HepG2 (cell line): ENCODE measurements at regions not wholly inside any gene's neighbourhood (a gene's known extent, or its start where the extent isn't known, plus 50 kb on each side); places are given as distances from the start of the nearest gene placed in this dataset.

ENCODE experiments used
- ATAC-seq: fragments of 200-7000 bp; cut with Tn5 transposase; 3 replicates; pipeline ENCODE4 v1.9.1; 2020; ENCODE audit warnings: mild to moderate bottlenecking, moderate library complexity
- BruUV-seq: library from RNA; stranded (reverse); fragments of 400-500 nt; replicated peaks from 2 replicates; lab custom pipeline; 2021; lab: Mats Ljungman, UMichigan
- CTCF ChIA-PET: fragments of 300-600 bp; formaldehyde crosslinking; extraction: SDS; loops from one replicate; lab custom pipeline; 2021; ENCODE audit warnings: low total read pairs, inconsistent platforms, low intra/inter-chr PET ratio; lab: Yijun Ruan, JAX
- POLR2A ChIA-PET: fragments of 350-600 bp; sonication (Branson Sonifier 250); formaldehyde crosslinking; loops from one replicate; lab custom pipeline; 2020; ENCODE audit warnings: antibody characterized with exemption, inconsistent platforms; lab: Yijun Ruan, JAX
- DNase-seq: peaks from one replicate; pipeline ENCODE4 v3.0.0-alpha.2; 2015; ENCODE audit warnings: low spot score
- FAIRE-seq: peaks from 3 replicates; lab custom pipeline; 2011; peaks lifted over from hg19 to GRCh38; lab: Jason Lieb, UNC
- H2AFZ ChIP-seq: one replicate; pipeline ENCODE4 v1.6.1; 2011; ENCODE audit warnings: low read length, inconsistent platforms
- H3K27ac ChIP-seq: fragments of 300-600 bp; 3 replicates; pipeline ENCODE4 v1.8.0; 2011; ENCODE audit warnings: mixed run types, mild to moderate bottlenecking, mixed read lengths, low read length, inconsistent platforms; ENCODE audit not compliant: insufficient read depth; ENCODE audit errors: extremely low read length
- H3K27me3 ChIP-seq, 2 experiments: fragments of 200-600 bp in 1 of 2; 2 replicates in 1 of 2; 3 replicates in 1 of 2; pipeline versions ENCODE4 v1.6.0 to v1.8.0; 2011; ENCODE audit warnings: low read length in 2 of 2, mild to moderate bottlenecking in 2 of 2, moderate library complexity in 2 of 2, inconsistent platforms in 1 of 2; ENCODE audit not compliant: insufficient read depth in 2 of 2, control insufficient read depth in 1 of 2
- H3K36me3 ChIP-seq, 2 experiments: fragments of 200-600 bp in 1 of 2; replicated peaks in 1 of 2; 2 replicates in 1 of 2; 3 replicates in 1 of 2; pipeline versions ENCODE4 v1.5.1 to v1.8.0; 2011; ENCODE audit warnings: low read length in 2 of 2, inconsistent platforms in 1 of 2; ENCODE audit not compliant: insufficient read depth in 2 of 2, control insufficient read depth in 1 of 2
- H3K4me1 ChIP-seq: 2 replicates; pipeline ENCODE4 v1.5.1; 2012; ENCODE audit warnings: low read length, inconsistent platforms; ENCODE audit not compliant: insufficient read depth
- H3K4me2 ChIP-seq: 2 replicates; pipeline ENCODE4 v1.6.0; 2011; ENCODE audit warnings: low read depth, low read length, inconsistent platforms
- H3K4me3 ChIP-seq, 3 experiments: fragments of 200-600 bp in 1 of 3; sonication (generic), shearing (Covaris generic) in 1 of 3; replicated peaks in 1 of 3; 2 replicates each; pipeline ENCODE4 v1.5.1; 2011 to 2016; ENCODE audit warnings: low read length in 3 of 3, inconsistent platforms in 2 of 3, low read depth in 2 of 3, mild to moderate bottlenecking in 2 of 3, control low read depth in 1 of 3, mixed read lengths in 1 of 3; ENCODE audit not compliant: insufficient read depth in 1 of 3
- H3K79me2 ChIP-seq: one replicate; pipeline ENCODE4 v1.6.1; 2011; ENCODE audit warnings: low read length, inconsistent platforms; ENCODE audit not compliant: insufficient read depth
- H3K9ac ChIP-seq: 2 replicates; pipeline ENCODE4 v1.6.0; 2011; ENCODE audit warnings: mild to moderate bottlenecking, low read depth, low read length, inconsistent platforms; ENCODE audit not compliant: insufficient read depth
- H3K9me3 ChIP-seq: 2 replicates; pipeline ENCODE4 v1.5.1; 2012; ENCODE audit warnings: mild to moderate bottlenecking, low read length
- H4K20me1 ChIP-seq: 2 replicates; pipeline ENCODE4 v1.6.0; 2011; ENCODE audit warnings: inconsistent platforms, mild to moderate bottlenecking, low read length, moderate library complexity; ENCODE audit not compliant: insufficient read depth
- ATF7 ChIP-seq, 2 experiments: fragments of 450-650 bp in 1 of 2; sonication (generic) in 1 of 2; formaldehyde crosslinking in 1 of 2; IDR thresholded peaks; 2 replicates each; pipeline versions ENCODE4 v1.4.0 to v1.6.1; 2016 to 2020; ENCODE audit warnings: antibody characterized with exemption in 1 of 2, mild to moderate bottlenecking in 1 of 2, missing genetic modification reagents in 1 of 2
- FOXK2 ChIP-seq: fragments of 450-650 bp; IDR thresholded peaks from 2 replicates; pipeline ENCODE4 v1.6.1; 2016
- HNRNPUL1 ChIP-seq: fragments of 200-400 bp; formaldehyde crosslinking; IDR thresholded peaks from 2 replicates; pipeline ENCODE4 v1.6.1; 2017; ENCODE audit warnings: low read depth, mild to moderate bottlenecking, low read length, moderate library complexity
- ISL2 ChIP-seq: sonication (generic); formaldehyde crosslinking; IDR thresholded peaks from 2 replicates; pipeline ENCODE4 v1.5.0; 2020; ENCODE audit warnings: missing genetic modification reagents
- JUN ChIP-seq: sonication (generic); formaldehyde crosslinking; IDR thresholded peaks from 2 replicates; pipeline ENCODE4 v1.4.0; 2020; ENCODE audit warnings: mild to moderate bottlenecking, missing genetic modification reagents
- KMT2B ChIP-seq: IDR thresholded peaks from 2 replicates; pipeline ENCODE4 v1.6.1; 2016; ENCODE audit warnings: missing genetic modification reagents, missing compliant biosample characterization
- PAF1 ChIP-seq: IDR thresholded peaks from 2 replicates; pipeline ENCODE4 v1.6.1; 2016; ENCODE audit warnings: missing genetic modification reagents, missing compliant biosample characterization
- POLR2AphosphoS5 ChIP-seq: IDR thresholded peaks from 2 replicates; pipeline ENCODE4 v1.6.1; 2012; ENCODE audit warnings: low read depth, low read length
- SP4 ChIP-seq: sonication (generic); formaldehyde crosslinking; IDR thresholded peaks from 2 replicates; pipeline ENCODE4 v1.8.1; 2023; ENCODE audit warnings: mild to moderate bottlenecking, missing genetic modification reagents
- ZKSCAN8 ChIP-seq: IDR thresholded peaks from 2 replicates; pipeline ENCODE4 v1.6.1; 2016; ENCODE audit warnings: borderline replicate concordance, missing genetic modification reagents, missing compliant biosample characterization
- ZNF224 ChIP-seq: sonication (generic); formaldehyde crosslinking; IDR thresholded peaks from 2 replicates; pipeline ENCODE4 v1.5.0; 2020; ENCODE audit warnings: mild to moderate bottlenecking, missing genetic modification reagents
- ZNF44 ChIP-seq: sonication (generic); formaldehyde crosslinking; IDR thresholded peaks from 2 replicates; pipeline ENCODE4 v1.5.1; 2020; ENCODE audit warnings: mild to moderate bottlenecking, missing genetic modification reagents
- ZNF484 ChIP-seq: sonication (generic); formaldehyde crosslinking; IDR thresholded peaks from 2 replicates; pipeline ENCODE4 v1.5.1; 2020; ENCODE audit warnings: mild to moderate bottlenecking, low read depth, missing genetic modification reagents, borderline replicate concordance
- ZSCAN12 ChIP-seq: sonication (generic); formaldehyde crosslinking; IDR thresholded peaks from 2 replicates; pipeline ENCODE4 v1.9.0; 2021; ENCODE audit warnings: mild to moderate bottlenecking, missing genetic modification reagents
- WGBS: methylation state at CpG from one replicate; pipeline ENCODE4 v1.1.6; 2017; ENCODE audit warnings: low lambda C conversion rate; 5-methylcytosine and 5-hydroxymethylcytosine counted together
- in situ Hi-C: cut with HindIII; loops from 2 replicates; pipeline ENCODE4 v1.10.0; 2017; ENCODE audit warnings: low pct_unique_long_range_greater_than_20kb; ENCODE audit not compliant: extremely low pct_ligation_motif_present
- intact Hi-C: fragments of 100-400 bp; cut with micrococcal nuclease; formaldehyde crosslinking; loops from one replicate; pipeline ENCODE4 v1.10.0; 2022; ENCODE audit not compliant: unreplicated experiment
- TF ChIP-seq, protein P1 (sequence below): sonication (generic); formaldehyde crosslinking; IDR thresholded peaks from 2 replicates; pipeline ENCODE4 v1.4.0; 2020; ENCODE audit warnings: mild to moderate bottlenecking, low read depth, missing genetic modification reagents
- TF ChIP-seq, protein P2 (sequence below): IDR thresholded peaks from 2 replicates; pipeline ENCODE4 v1.6.1; 2012; ENCODE audit warnings: low read depth, low read length, improper control_type of control experiment
- TF ChIP-seq, protein P3 (sequence below): sonication (generic); formaldehyde crosslinking; IDR thresholded peaks from 2 replicates; pipeline ENCODE4 v1.4.0; 2020; ENCODE audit warnings: missing genetic modification reagents, borderline replicate concordance

DNA sequence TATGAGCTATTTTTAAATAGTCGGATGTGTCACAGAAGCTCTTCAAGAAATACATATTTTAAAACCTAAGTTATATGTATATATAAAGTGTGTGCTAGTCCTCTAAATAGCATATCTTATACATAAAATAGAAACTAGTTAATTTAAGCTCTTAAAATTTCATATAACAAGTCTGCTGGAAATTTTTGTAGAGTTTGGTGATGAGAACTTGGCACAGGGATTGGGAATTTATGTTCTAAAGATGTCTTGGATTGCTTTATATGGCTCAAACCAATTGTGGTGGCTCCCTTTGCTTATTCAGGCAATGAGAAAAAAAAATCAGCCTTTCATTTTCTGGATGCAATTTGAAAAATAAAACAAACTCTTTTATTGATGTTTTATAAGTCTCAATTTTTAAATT lies 142.8 kb upstream of the KCNJ3 start (continued):
- TF ChIP-seq ZNF224 (CRISPR knock-in tag) (no peak), ZKSCAN8 (CRISPR knock-in tag) (no peak), KMT2B (CRISPR knock-in tag) (no peak)
- TF ChIP-seq, protein P1, sequence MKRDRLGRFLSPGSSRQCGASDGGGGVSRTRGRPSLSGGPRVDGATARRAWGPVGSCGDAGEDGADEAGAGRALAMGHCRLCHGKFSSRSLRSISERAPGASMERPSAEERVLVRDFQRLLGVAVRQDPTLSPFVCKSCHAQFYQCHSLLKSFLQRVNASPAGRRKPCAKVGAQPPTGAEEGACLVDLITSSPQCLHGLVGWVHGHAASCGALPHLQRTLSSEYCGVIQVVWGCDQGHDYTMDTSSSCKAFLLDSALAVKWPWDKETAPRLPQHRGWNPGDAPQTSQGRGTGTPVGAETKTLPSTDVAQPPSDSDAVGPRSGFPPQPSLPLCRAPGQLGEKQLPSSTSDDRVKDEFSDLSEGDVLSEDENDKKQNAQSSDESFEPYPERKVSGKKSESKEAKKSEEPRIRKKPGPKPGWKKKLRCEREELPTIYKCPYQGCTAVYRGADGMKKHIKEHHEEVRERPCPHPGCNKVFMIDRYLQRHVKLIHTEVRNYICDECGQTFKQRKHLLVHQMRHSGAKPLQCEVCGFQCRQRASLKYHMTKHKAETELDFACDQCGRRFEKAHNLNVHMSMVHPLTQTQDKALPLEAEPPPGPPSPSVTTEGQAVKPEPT (CRISPR knock-in tag), result no peak

- Histone ChIP-seq H3K36me3 (no peaks in the 10 kb centered on the region), H3K79me2 (no peaks in the 10 kb centered on the region), H2AFZ (no peak overlapping the region), H3K9me3 (0 out of 2 replicates have a peak, but pooled peaks cover 4% of the 10 kb centered on the region), H3K4me2 (no peak overlapping the region), H3K4me3 (no peak overlapping the region), H4K20me1 (no peaks in the 10 kb centered on the region), H3K4me1 (no peaks in the 10 kb centered on the region), H3K27me3 (no peaks in the 10 kb centered on the region), H3K9ac (no peak overlapping the region), H3K27ac (no peak overlapping the region)
- intact Hi-C loops (no loop called here), in situ Hi-C loops (no loop called here)
- FAIRE-seq (no peak), ATAC-seq (no peak), DNase-seq (no peak)
- CTCF ChIA-PET, result no interaction called here
- BruUV-seq, result no TSS peak
- POLR2A ChIA-PET, result no interaction called here
- TF ChIP-seq POLR2AphosphoS5 (no peak), ISL2 (CRISPR knock-in tag) (no peak), FOXK2 (no peak), HNRNPUL1 (no peak), SP4 (no peak), ATF7 (IDR thresholded peaks at IDR 0.05) (no peak), ATF7 (CRISPR knock-in tag; IDR thresholded peaks at IDR 0.05) (no peak), JUN (CRISPR knock-in tag) (no peak), KMT2B (CRISPR knock-in tag) (no peak), PAF1 (CRISPR knock-in tag) (no peak), ZSCAN12 (CRISPR knock-in tag) (no peak), ZNF484 (CRISPR knock-in tag) (no peak), ZNF44 (CRISPR knock-in tag) (no peak)
- TF ChIP-seq, protein P2, sequence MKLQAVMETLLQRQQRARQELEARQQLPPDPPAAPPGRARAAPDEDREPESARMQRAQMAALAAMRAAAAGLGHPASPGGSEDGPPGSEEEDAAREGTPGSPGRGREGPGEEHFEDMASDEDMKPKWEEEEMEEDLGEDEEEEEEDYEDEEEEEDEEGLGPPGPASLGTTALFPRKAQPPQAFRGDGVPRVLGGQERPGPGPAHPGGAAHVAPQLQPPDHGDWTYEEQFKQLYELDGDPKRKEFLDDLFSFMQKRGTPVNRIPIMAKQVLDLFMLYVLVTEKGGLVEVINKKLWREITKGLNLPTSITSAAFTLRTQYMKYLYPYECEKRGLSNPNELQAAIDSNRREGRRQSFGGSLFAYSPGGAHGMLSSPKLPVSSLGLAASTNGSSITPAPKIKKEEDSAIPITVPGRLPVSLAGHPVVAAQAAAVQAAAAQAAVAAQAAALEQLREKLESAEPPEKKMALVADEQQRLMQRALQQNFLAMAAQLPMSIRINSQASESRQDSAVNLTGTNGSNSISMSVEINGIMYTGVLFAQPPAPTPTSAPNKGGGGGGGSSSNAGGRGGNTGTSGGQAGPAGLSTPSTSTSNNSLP, result no peak
- TF ChIP-seq, protein P3, sequence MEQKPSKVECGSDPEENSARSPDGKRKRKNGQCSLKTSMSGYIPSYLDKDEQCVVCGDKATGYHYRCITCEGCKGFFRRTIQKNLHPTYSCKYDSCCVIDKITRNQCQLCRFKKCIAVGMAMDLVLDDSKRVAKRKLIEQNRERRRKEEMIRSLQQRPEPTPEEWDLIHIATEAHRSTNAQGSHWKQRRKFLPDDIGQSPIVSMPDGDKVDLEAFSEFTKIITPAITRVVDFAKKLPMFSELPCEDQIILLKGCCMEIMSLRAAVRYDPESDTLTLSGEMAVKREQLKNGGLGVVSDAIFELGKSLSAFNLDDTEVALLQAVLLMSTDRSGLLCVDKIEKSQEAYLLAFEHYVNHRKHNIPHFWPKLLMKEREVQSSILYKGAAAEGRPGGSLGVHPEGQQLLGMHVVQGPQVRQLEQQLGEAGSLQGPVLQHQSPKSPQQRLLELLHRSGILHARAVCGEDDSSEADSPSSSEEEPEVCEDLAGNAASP (CRISPR knock-in tag), result no peak
- WGBS, result 12% methylated on average over 2 of the region's 2 CpGs
Measured at GRCh38 chr2:154556146-154556545, 142.3 kb upstream of the KCNJ3 start.
